GM12872 (cell line): ENCODE measurements at regions not wholly inside any gene's neighbourhood (a gene's known extent, or its start where the extent isn't known, plus 50 kb on each side); places are given as distances from the start of the nearest gene placed in this dataset.

Source experiments
- TF ChIP-seq, protein P1 (sequence below): IDR thresholded peaks from 3 replicates; pipeline ENCODE4 v1.5.1; 2011; ENCODE audit warnings: low read depth, mild to moderate bottlenecking, low read length, moderate library complexity; ENCODE audit not compliant: insufficient read depth

DNA sequence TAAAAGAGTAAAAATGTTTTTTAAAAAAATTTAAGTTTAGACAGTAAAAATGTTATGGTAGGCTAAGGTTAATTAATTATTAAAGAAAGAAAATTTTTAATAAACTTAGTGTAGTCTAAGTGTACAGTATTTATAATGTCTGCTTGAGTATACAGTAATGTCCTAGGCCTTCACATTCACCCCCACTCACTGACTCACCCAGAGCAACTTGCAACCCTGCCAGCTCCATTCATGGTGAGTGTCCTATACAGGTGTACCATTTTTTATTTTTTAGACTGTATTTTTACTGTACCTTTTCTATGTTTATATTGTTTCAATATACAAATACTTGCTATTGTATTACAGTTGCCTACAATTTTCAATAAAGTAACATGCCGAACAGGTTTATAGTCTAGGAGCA is 234.1 kb downstream of the AUH start:
- TF ChIP-seq, protein P1, sequence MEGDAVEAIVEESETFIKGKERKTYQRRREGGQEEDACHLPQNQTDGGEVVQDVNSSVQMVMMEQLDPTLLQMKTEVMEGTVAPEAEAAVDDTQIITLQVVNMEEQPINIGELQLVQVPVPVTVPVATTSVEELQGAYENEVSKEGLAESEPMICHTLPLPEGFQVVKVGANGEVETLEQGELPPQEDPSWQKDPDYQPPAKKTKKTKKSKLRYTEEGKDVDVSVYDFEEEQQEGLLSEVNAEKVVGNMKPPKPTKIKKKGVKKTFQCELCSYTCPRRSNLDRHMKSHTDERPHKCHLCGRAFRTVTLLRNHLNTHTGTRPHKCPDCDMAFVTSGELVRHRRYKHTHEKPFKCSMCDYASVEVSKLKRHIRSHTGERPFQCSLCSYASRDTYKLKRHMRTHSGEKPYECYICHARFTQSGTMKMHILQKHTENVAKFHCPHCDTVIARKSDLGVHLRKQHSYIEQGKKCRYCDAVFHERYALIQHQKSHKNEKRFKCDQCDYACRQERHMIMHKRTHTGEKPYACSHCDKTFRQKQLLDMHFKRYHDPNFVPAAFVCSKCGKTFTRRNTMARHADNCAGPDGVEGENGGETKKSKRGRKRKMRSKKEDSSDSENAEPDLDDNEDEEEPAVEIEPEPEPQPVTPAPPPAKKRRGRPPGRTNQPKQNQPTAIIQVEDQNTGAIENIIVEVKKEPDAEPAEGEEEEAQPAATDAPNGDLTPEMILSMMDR: no peak

DNA sequence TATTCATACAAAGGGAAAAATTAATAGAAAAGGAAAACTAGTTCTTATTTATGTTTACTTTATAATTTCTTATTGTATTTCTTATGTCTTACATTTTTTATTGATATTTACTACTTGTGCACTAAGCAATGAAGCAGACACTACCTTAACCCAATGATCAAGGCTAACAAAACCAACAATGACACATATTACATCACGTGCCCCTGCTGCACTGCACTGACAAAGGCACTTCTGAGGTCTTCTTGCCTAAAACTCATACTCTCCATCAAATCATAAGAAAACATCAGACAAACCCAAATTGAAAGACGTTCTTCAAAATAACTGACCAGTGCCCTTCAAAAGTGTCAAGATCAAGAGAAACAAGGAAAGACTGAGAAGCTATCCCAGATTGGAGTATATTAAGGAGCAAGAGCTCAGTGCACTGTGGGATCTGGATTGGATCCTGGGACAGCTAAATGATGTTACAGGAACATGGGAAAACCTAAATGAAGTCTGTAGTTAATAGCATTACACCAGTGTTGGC is 230.9 kb downstream of the AUH start:
- TF ChIP-seq, protein P1: no peak

DNA sequence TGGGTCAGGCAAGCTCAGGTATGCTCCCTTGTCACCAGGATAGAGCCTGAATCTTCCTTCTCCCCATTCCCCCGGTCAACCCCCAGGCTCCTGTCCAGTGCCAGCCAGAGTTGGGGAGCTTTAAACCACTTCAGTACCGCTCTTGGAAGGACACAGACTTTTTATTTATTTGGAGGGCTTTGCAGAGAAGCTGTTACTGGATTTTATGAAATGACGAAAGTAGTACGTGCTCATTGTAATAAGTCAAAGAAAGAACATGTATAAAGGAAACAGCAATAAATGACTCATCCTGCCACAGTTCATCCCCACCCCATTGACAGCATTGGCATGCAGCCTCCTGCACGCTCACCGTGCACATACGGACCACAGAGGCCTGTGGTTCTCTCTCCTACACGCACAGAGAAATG is 230.3 kb downstream of the AUH start:
- TF ChIP-seq, protein P1: no peak

DNA sequence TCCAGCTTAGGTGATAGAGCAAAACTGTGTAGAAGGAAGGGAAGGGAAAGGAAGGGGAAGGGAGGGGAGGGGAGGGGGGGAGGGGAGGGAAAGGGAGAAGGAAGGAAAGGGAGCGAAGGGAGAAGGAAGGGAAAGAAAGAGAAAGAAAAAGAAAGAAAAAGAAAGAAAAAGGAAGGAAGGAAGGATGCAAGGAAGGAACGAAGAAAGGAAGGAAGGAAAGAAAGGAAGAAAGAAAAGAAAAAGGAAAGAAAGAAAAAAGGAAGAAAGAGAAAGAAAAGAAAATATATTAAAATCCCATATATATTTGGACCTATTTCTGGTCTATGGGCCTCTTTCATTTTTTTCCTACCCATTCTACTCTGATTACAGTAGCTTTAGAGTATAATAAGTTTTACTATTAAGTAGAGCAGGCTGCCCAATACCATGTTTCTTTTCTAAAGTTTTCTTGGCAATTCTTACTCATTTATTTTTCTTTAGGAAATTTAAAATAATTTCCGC is 229.1 kb downstream of the AUH start:
- TF ChIP-seq, protein P1: no peak

DNA sequence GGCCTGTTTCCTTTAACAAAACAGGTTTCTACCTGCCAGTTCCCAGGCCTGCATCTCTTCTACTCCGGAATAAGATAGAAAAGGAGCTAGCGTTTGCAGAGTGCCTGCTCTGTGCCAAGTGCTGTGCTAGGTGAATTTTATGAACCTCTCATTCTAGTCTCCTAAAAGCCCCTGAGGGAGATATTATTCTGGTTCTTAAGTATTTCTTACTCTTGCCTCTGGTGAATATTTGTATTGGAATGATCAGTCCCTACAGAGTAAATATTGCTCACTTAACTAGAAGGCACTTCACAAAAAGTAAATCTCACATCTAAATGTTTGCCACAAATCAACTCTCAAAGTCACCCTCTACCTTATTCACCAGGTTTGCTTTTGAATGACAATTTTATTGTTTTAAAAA is 227.1 kb downstream of the AUH start:
- TF ChIP-seq, protein P1: no peak

DNA sequence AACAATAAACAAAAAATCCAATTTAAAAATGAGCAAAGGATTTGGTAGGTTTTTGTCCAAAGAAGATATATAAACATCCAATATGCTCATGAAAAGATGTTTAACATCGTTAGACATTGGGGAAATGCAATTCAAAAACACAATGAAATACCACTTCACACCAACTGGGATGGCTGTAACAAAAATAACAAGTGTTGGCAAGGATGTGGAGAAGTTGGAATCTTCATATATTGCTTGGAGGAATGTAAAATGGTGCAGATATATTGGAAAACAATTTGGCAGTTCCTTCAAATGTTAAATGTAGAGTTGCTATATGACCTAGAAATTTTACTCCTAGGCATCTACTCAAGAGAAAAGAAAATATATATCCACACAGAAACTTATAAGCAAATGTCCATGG is 224.3 kb downstream of the AUH start:
- TF ChIP-seq, protein P1: no peak

DNA sequence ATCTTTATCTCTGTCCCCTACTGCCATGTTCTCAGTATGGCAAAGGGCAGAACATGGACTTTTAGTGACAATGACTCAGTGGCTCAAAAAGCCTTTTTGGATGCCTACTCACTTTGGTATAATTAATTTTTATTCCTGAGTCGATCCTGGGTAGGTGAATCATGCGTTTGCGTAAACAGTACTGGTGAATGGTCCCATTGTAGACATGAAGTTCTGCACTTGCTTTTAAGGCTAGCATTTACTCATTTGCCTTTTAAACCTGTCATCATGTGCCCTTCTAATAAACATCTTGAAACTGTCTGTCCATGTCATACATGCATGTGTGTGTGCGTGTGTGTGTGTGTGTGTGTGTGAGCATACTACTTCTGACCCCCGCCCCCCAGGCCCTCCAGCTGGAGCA is 223.0 kb downstream of the AUH start:
- TF ChIP-seq, protein P1: no peak

DNA sequence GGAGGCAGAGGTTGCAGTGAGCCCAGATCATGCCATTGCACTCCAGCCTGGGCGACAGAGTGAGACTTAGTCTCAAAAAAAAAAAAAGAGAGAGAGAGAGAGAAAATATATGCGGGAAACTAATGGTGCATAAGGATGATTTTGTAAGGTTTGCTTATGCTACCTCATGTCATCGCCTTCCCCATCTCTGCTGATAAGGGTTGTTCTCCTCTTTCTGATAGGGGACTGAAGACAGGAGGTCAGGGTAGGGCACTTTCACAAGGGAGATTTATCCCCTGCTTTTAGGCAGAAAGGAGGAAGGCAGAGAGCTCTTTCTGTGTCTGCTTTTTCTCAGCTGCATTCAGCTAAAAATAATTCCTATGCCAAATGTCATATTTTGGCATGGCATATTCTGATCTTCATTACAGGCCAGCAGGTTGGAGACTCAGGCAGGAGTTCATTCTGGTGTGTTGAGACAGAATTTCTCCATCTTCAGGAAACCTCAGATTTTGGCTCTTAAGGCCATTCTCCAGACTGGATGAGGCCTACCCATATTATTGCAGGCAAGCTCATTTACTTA is 220.2 kb downstream of the AUH start:
- TF ChIP-seq, protein P1: no peak
